OCI-LY1 (cell line): ENCODE measurements at regions not wholly inside any gene's neighbourhood (a gene's known extent, or its start where the extent isn't known, plus 50 kb on each side); places are given as distances from the start of the nearest gene placed in this dataset.

Source experiments
- CTCF ChIP-seq: fragments of 200-600 bp; sonication (generic), shearing (Covaris generic); IDR thresholded peaks from 2 replicates; pipeline ENCODE4 v1.5.1; 2017; ENCODE audit warnings: mild to moderate bottlenecking, antibody characterized with exemption, low read length, moderate library complexity, mixed read lengths
- EZH2 ChIP-seq: fragments of 200-600 bp; sonication (generic), shearing (Covaris generic); IDR thresholded peaks from 2 replicates; pipeline ENCODE4 v1.8.0; 2017; ENCODE audit warnings: borderline replicate concordance, mixed run types, mild to moderate bottlenecking, antibody characterized with exemption, low read length, moderate library complexity, mixed read lengths

GRCh38 chr18:24552218-24552617 is 91.8 kb downstream of the HRH4 start:
- no peak for TF ChIP-seq EZH2
- no peak for TF ChIP-seq CTCF
